HFF-Myc (cell line): ENCODE measurements at regions not wholly inside any gene's neighbourhood (a gene's known extent, or its start where the extent isn't known, plus 50 kb on each side); places are given as distances from the start of the nearest gene placed in this dataset.
"Not testable (repeated sequence)": the region's sequence is repeated elsewhere in the genome, so short reads cannot be mapped to it uniquely, and the experiment has no call there.

Experiments
- DNase-seq: peaks from one replicate; pipeline ENCODE4 v3.0.0-alpha.2; 2011; ENCODE audit warnings: low read depth; ENCODE audit errors: extremely low read depth
- H3K4me3 ChIP-seq: replicated peaks from 2 replicates; pipeline ENCODE4 v1.5.1; 2011; ENCODE audit warnings: low read depth, mild to moderate bottlenecking, control low read depth, low read length
- CTCF ChIP-seq: IDR thresholded peaks from 2 replicates; pipeline ENCODE4 v1.5.1; 2012; ENCODE audit warnings: mild to moderate bottlenecking, low read depth, low read length, control low read depth; ENCODE audit errors: missing control alignments

- no peak for DNase-seq
- no peak overlapping the region for H3K4me3 ChIP-seq
- no peak for TF ChIP-seq CTCF
These were observed 616.7 kb upstream of the PCDH7 start for GRCh38 chr4:30103455-30103854.

- no peak for TF ChIP-seq CTCF
- H3K4me3 ChIP-seq, result no peak overlapping the region
- DNase-seq, result no peak
These were observed 603.8 kb upstream of the PCDH7 start for GRCh38 chr4:30116401-30116800.

GRCh38 chr4:30117433-30117832, 602.7 kb upstream of the PCDH7 start:
- no peak for DNase-seq
- H3K4me3 ChIP-seq, result no peak overlapping the region
- no peak for TF ChIP-seq CTCF

- DNase-seq, result no peak
- H3K4me3 ChIP-seq, result no peak overlapping the region
- no peak for TF ChIP-seq CTCF
These were observed 597.5 kb upstream of the PCDH7 start for GRCh38 chr4:30122711-30123110.

GRCh38 chr4:30124621-30125020, 595.5 kb upstream of the PCDH7 start:
- not testable (repeated sequence) for H3K4me3 ChIP-seq

GRCh38 chr4:30125868-30126267, 594.3 kb upstream of the PCDH7 start:
- TF ChIP-seq CTCF, result no peak
- no peak for DNase-seq
- H3K4me3 ChIP-seq, result no peak overlapping the region

More at GRCh38 chr4:30124621-30125020, 595.5 kb upstream of the PCDH7 start:
- not testable (repeated sequence) for DNase-seq

GRCh38 chr4:30126351-30126750, 593.8 kb upstream of the PCDH7 start:
- DNase-seq, result no peak
- H3K4me3 ChIP-seq, result no peak overlapping the region
- no peak for TF ChIP-seq CTCF

- not testable (repeated sequence) for DNase-seq, H3K4me3 ChIP-seq
These were observed 571.3 kb upstream of the PCDH7 start for GRCh38 chr4:30148828-30149227.

GRCh38 chr4:30149539-30149938, 570.6 kb upstream of the PCDH7 start:
- DNase-seq, H3K4me3 ChIP-seq: not testable (repeated sequence)
